ENCODE measurements at regions not wholly inside any gene's neighbourhood (a gene's known extent, or its start where the extent isn't known, plus 50 kb on each side); places are given as distances from the start of the nearest gene placed in this dataset.

- peak; percentile 22 for DNase-seq
These were observed 96.0 kb downstream of the INHBB start for GRCh38 chr2:120441744-120442471.

GRCh38 chr2:120442541-120442922 lies 96.6 kb downstream of the INHBB start:
- DNase-seq = no peak

DNA sequence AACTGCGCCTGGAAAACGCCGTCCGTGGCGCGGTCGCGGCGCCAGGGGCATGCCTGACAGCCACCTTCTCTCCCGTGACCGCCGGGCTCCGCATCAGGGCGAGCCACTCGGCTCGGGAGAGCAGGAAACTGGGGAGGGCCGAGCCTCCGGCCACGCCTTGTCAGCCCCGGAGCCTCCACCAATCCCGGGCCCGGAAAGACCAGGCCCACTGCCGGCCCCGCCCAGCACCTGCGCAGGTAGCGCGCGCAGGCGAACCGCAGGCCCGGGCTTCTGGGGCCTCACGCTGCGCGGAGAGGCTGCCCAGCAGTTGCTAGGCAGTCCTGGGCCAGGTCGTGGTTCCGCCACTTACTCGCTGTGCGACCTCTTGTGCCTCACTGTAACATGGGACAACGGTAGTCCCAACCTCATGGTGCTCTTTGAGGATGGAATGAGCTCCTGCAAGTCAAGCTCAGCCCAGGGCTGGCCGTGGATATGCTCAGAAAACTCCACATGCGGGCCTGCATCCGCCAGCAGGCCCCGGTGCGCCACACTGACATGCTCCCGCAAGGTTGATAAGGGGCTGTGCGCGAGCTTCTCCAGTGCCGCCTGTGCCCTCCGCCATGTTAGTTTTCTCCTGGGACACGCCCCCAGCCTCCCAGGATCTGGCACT lies 97.1 kb downstream of the INHBB start:
- peak; percentile 57 for DNase-seq

GRCh38 chr2:120443946-120444345 lies 98.0 kb downstream of the INHBB start:
- DNase-seq = no peak

DNA sequence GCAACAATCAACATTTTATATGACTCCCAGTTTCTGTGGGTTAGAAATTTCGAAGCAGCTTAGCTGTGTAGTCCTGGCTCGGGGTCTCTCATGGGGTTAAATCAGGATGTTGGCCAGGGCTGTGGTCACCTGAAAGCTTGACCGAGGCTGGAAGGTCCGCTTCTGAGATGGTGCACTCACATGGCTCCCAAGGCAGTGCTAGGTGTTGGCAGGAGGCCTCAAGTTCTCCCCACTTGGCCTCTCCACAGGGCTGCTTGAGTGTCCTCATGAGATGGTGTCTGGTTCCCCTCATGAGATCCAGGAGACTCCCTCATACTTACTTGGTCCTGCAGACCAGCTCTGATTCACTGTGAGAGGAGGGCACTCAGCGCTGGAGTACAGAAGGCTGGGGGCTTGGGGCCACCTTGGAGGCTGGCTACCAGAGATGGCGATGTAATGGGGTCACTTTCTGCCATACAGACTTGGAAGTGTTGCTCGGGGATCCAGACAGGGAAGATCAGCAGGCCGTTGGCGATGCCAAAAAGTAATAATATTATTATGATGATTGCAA lies 98.8 kb downstream of the INHBB start:
- DNase-seq = no peak

DNA sequence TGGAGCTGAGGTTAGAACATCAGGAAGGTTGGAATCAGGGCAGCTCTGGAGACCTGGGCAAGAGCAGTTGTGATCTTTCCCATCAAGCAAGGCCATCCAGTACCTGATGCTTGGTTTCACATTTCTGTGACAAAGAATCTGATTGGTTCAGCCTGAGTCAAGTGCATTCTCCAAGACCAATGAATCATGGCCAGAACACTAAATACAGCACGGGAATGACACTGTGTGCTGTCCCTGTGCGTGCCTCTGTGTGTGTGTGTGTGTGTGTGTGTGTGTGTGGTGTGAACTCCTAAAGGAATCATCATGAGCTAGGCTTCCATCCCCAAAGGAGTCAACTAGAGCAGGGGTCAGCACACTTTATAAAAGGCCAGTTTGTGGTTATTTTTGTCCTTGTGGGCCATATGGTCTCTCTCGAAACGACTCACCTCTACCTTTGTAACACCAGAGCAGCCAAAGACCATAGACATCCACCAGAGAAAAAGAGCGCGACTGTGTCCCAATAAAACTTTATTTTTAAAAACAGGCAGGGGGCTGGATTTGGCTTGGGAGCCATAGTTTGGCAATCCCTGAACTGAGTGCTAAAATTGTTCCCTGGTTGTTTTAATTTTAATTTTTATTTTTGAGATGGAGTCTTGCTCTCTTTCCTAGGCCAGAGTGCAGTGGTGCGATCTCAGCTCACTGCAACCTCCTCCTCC lies 99.7 kb downstream of the INHBB start:
- DNase-seq = no peak

GRCh38 chr2:120446236-120447126 lies 100.5 kb downstream of the INHBB start:
- no peak for DNase-seq

- DNase-seq = no peak
These were observed 101.3 kb downstream of the INHBB start for GRCh38 chr2:120447127-120447785.

- no peak for DNase-seq
These were observed 102.5 kb downstream of the INHBB start for GRCh38 chr2:120448436-120448835.

DNA sequence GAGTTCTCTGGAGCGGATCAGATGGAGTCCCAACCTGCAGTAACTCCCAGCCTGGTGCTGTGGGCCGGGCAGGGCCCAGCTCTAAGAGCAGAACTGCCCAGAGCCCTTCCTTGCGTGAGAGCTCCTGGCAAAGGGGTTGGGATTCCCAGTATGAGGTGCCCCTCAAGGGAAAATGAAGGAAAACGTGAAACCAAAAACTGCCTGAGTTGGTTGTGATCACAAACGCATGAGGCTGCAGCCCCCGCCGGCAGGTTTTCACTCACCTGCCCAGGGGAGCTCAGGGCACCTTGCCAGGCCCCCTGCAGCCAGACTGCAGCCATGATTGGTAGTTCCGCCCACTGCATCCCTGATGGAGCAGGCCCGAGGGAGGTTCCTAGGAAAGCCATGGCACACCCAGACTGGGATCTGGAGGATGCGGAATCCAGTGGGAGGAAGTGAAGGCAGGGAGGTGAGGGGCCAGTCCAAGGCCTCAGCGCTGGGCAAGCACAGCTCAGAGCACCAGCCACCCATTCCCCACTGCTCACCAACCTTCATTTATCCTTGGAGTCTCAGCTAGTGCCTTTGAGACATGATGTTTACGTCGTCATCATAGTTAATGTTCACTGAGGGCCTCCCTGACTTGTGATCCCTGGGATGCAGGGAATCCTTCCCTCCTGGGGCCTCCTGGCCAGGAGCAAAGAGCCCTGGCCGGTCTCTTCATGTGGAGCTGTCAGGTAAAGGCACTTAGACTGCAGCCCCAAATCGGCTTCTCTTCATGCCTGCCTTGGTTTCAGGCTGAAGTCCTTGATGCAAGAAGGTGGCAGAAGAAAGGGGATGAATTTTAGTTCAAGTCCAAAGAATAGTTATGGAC lies 103.2 kb downstream of the INHBB start:
- DNase-seq = no peak

DNA sequence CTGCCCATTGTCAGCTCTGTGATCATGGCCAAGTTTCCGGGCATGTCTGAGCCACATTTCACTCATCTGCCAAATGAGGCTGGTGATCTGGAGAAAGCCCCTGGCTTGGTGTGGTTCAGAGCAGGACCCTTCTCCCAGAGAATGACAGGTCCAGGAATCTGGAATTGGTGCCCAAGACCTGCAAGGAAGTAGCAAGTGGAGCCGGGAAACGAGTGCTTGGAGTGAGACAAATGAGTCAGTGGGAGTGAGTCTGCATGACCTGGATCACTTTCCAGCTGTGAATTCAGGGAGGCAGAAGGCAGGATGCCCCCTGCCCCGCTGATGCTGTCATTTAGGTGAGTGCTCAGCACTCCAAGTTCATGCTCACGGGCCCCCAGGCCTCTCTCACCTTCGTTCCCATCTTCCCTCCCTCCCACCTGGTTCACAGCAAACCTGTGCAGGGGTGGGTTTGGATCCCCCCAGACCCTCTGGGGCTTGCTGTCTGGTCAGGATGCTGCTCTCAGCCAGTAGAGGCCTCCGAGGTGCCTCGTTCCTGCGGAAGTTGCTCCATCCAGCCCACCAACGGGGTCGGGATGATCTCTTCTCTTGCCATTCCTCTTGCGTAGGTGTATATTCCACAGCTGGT lies 104.4 kb downstream of the INHBB start:
- no peak for DNase-seq

DNA sequence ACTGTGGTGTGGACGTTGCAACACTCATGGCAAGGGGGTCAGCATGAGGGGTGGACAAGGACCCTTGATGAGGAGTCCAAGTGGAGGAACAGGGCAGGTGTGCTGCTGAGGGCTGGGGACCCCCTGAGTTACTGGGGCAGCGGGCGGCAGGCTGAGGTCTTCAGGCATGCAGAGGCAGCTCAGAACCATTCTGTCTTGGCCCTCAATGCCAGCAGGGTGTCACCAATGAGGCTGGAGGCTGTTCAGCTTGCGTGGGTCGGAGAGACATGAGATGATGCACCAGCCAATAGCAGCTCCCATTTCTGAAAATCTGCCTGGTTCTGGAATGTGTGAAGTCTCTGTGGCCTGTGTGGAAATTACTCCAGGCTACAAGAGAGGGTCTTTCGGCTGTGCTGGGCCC lies 105.4 kb downstream of the INHBB start:
- DNase-seq = no peak

DNA sequence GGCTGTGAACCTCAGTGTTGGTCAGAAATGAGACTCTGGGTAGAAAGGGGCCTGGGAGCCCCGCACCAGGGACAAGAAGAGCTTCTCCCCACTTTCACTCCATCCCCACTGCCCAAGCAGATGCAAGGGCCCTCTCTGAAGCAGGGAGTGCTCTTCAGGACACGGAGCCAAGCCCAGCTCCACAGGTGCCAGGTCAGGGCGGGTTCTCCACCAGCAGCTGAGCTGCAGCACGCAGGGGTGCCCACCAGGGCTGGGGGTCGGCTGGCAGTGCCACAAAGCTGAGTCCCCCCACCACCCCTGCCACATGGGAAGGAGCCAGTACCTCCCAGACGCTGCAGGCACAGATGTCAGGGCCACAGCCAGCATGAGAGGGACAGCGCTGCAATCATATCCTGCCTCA lies 106.2 kb downstream of the INHBB start:
- no peak for DNase-seq

DNA sequence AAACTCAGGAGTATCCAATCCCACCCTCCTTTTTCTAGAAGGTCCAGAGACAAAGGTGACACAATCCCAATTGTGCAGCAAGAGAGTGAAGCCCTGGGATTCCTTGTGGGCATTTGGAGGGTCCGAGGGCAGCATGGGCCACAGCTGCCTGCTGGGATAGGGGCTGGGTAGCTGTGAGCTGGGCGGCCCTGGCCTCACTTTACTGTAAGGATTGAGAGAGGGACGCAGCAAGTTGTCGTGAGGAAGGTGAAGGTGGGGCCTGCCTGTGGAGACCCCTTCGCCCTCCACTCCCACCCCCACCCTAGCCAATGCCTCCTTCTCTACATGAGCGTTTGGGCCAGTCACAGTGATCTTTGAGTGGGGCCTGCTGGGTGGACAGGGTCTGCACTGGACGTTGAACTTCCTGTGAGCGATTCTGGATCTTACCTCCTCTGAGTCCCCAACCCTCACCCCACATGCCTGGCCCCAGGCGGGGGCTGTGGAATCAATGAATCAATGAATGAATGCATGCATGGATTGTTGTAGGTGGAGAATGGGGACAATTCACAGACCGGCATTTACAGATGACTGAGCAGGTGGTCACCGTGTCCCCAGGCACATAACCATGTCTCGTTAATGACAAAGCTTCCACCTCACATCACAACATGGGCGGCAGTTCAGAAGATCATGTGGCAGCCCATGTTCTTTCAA lies 107.2 kb downstream of the INHBB start:
- no peak for DNase-seq

GRCh38 chr2:120453635-120453998 lies 107.7 kb downstream of the INHBB start:
- DNase-seq = no peak

DNA sequence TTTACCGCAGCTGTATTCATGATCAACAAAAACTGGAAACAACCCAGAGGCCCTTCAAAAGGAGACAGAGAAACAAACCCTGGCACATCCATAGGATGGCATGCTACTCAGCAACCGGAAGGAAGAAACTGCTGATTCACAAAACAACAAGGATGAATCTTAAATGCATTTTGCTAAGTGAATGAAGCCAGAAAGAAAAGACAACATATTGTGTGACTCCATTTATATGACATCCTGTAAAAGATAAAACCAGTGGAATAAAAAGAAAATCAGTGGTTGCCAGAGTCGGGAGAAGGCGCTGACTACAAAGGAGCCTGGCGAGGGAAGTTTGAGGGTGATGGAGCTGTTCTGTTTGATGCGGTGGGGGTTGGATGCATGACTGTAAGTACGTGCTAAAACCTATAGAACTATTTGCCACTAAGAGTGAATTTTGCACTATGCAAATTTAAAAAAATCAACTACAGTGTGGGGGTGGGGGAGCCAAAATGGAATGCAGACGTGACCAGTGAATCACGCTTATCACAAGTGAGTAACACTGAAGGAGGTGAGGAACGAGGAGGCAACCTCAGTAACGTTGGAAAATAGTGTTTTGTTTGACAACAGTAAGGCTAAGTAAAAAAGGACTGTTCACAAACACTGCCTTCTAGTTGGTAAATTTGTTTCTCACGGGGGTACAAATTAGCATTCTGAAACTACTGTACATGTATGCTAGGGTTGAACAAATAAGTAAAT lies 108.9 kb downstream of the INHBB start:
- no peak for DNase-seq

GRCh38 chr2:120455390-120455789 lies 109.5 kb downstream of the INHBB start:
- no peak for DNase-seq

DNA sequence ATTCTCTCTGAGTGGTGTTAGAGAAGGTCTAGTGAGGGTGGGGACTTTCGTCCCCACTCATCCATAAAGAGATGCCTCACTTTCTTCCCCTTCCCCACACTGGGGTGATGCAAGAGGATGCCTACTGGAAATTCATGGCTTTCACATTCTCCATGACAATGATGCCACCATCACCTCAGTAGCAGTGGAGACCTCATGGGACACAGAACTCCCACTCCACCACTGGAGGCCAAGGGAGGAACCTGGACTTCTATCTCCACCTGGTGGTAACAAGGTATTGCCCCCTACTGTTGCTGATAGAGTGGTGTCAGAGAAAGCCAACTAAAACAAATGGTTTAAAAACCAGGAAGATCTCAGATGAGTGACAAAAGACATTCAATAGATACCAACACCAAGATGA lies 110.9 kb downstream of the INHBB start:
- no peak for DNase-seq

DNA sequence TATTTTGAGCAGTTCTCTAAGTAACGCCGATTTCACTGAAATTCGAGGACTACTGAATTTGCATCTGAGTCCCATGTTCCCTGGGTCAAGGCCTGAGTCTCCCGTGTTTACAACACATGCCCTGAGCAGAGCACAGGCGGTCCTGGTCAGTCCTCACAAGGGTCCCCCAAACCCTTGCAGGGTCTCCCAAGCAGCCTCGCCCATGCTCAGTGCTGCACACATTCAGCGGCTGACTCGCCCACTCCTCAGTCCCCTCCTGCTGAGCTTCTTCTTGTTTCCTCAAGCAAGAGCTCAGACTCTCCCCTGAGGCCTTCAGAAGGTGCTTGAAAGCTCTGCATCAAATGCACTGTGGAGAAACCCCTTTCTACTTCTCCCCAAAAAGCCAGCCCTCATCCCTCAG lies 114.6 kb downstream of the INHBB start:
- DNase-seq = no peak

- DNase-seq = no peak
These were observed 115.2 kb downstream of the INHBB start for GRCh38 chr2:120461092-120461491.

Measured in activated CD4-positive, alpha-beta T cell treated with anti-CD3 and anti-CD28 coated beads for 48 hours (primary cell).